ENCODE measurements at regions not wholly inside any gene's neighbourhood (a gene's known extent, or its start where the extent isn't known, plus 50 kb on each side); places are given as distances from the start of the nearest gene placed in this dataset.

GRCh38 chr10:4059471-4060138 lies 274.6 kb upstream of the KLF6 start:
- no peak for TF ChIP-seq CTCF (IDR thresholded peaks at IDR 0.05; ENCODE audit: borderline replicate concordance, extremely low read depth, low read length, poor library complexity, severe bottlenecking)
- TF ChIP-seq EZH2 (IDR thresholded peaks at IDR 0.05; ENCODE audit: borderline replicate concordance, low read depth, low read length, severe bottlenecking) = no peak

Data from DND-41 (cell line).